Nephron (organoid): ENCODE measurements at regions not wholly inside any gene's neighbourhood (a gene's known extent, or its start where the extent isn't known, plus 50 kb on each side); places are given as distances from the start of the nearest gene placed in this dataset.

Source experiments
- H3K27ac Mint-ChIP-seq, 3 experiments: 2 replicates each; pipeline ENCODE4 v1.8.0; 2020; ENCODE audit warnings: mixed read lengths in 3 of 3, mild to moderate bottlenecking in 2 of 3, moderate library complexity in 1 of 3
- H3K27me3 Mint-ChIP-seq: 2 replicates; pipeline ENCODE4 v1.8.0; 2021; ENCODE audit warnings: low read depth, mild to moderate bottlenecking, moderate library complexity, mixed read lengths
- H3K36me3 Mint-ChIP-seq: 2 replicates; pipeline ENCODE4 v1.8.0; 2020; ENCODE audit warnings: low read depth, mixed read lengths
- H3K4me1 Mint-ChIP-seq: 2 replicates; pipeline ENCODE4 v1.8.0; 2020; ENCODE audit warnings: mixed read lengths
- H3K4me3 Mint-ChIP-seq, 3 experiments: 2 replicates each; pipeline ENCODE4 v1.8.0; 2020; ENCODE audit warnings: mild to moderate bottlenecking in 3 of 3, mixed read lengths in 3 of 3, moderate library complexity in 2 of 3
- H3K9me3 Mint-ChIP-seq: 2 replicates; pipeline ENCODE4 v1.8.0; 2020; ENCODE audit warnings: mixed read lengths
- TF ChIP-seq, protein P1 (sequence below), 3 experiments: fragments of 200-600 bp; sonication (generic); IDR thresholded peaks; one replicate each; pipeline ENCODE4 v1.5.0; 2021; ENCODE audit warnings: antibody characterized with exemption in 3 of 3; ENCODE audit not compliant: unreplicated experiment in 3 of 3

- Mint-ChIP-seq H3K4me1 (peaks cover 4% of the 10 kb centered on the region), H3K27me3 (peaks cover 17% of the 10 kb centered on the region), H3K27ac (no peak overlapping the region)
Observed at GRCh38 chr14:97415907-97416306, 618.7 kb downstream of the VRK1 start.

GRCh38 chr14:97416550-97416949 lies 619.4 kb downstream of the VRK1 start:
- Mint-ChIP-seq H3K36me3 (no peaks in the 10 kb centered on the region), H3K4me1 (peaks cover 4% of the 10 kb centered on the region), H3K4me3 (no peak overlapping the region), H3K9me3 (no peaks in the 10 kb centered on the region), H3K27me3 (peaks cover 17% of the 10 kb centered on the region), H3K27ac (no peak overlapping the region)
- TF ChIP-seq, protein P1, sequence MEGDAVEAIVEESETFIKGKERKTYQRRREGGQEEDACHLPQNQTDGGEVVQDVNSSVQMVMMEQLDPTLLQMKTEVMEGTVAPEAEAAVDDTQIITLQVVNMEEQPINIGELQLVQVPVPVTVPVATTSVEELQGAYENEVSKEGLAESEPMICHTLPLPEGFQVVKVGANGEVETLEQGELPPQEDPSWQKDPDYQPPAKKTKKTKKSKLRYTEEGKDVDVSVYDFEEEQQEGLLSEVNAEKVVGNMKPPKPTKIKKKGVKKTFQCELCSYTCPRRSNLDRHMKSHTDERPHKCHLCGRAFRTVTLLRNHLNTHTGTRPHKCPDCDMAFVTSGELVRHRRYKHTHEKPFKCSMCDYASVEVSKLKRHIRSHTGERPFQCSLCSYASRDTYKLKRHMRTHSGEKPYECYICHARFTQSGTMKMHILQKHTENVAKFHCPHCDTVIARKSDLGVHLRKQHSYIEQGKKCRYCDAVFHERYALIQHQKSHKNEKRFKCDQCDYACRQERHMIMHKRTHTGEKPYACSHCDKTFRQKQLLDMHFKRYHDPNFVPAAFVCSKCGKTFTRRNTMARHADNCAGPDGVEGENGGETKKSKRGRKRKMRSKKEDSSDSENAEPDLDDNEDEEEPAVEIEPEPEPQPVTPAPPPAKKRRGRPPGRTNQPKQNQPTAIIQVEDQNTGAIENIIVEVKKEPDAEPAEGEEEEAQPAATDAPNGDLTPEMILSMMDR (IDR thresholded peaks at IDR 0.05; ENCODE audit: unreplicated experiment in 3 of 3) = no peak

More at GRCh38 chr14:97415907-97416306, 618.7 kb downstream of the VRK1 start:
- Mint-ChIP-seq H3K4me3 (no peak overlapping the region), H3K9me3 (no peaks in the 10 kb centered on the region), H3K36me3 (no peaks in the 10 kb centered on the region)
- TF ChIP-seq, protein P1 (IDR thresholded peaks at IDR 0.05; ENCODE audit: unreplicated experiment in 3 of 3) = no peak

DNA sequence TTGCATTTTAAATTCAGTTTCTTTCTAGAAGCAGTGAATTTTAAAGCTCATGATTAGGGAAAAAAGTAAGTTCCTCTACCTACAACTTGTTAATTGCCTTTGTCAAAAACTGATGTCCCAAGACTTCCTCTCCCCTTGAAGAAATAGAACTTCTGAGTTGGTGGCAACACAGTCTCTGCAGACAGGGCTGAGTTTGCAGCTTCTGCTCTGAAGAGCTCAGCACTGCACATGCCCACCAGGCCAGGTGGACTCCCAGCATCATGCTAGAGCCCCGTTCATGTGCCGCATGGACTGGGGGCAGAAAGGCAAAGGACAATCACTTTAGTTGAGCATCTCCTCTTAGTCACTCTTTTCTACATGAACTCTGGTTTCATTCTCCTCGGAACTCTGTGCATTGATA lies 620.1 kb downstream of the VRK1 start:
- peaks cover 4% of the 10 kb centered on the region for H3K4me1 Mint-ChIP-seq
- H3K36me3 Mint-ChIP-seq = no peaks in the 10 kb centered on the region
- no peaks in the 10 kb centered on the region for H3K9me3 Mint-ChIP-seq
- no peak overlapping the region for H3K4me3 Mint-ChIP-seq
- peaks cover 18% of the 10 kb centered on the region for H3K27me3 Mint-ChIP-seq
- no peak overlapping the region for H3K27ac Mint-ChIP-seq
- TF ChIP-seq, protein P1 (IDR thresholded peaks at IDR 0.05; ENCODE audit: unreplicated experiment in 3 of 3) = no peak

DNA sequence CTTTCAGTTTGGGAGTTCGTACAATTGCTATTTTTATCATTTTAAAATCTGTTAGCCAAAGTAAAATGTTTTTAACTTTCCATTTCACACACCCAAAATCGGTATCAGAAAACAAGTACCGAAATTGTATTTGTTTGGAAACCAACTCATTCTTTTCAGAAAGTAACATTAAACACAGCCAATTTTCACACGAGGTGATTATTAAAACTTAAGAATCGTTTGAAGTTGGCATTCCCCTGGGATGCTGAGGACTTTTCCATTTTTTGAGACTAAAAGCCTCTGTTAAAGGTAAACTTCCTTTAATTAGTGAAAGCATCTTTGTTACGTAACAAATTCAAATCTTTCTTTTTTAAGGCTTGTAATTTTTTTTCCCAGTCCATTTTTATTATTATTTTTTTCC lies 623.0 kb downstream of the VRK1 start:
- no peak overlapping the region for H3K4me3 Mint-ChIP-seq
- H3K27me3 Mint-ChIP-seq = peaks cover 24% of the 10 kb centered on the region
- H3K9me3 Mint-ChIP-seq = no peaks in the 10 kb centered on the region
- no peaks in the 10 kb centered on the region for H3K4me1 Mint-ChIP-seq
- H3K36me3 Mint-ChIP-seq = no peaks in the 10 kb centered on the region
- H3K27ac Mint-ChIP-seq = no peak overlapping the region
- TF ChIP-seq, protein P1 (IDR thresholded peaks at IDR 0.05; ENCODE audit: unreplicated experiment in 3 of 3) = no peak

DNA sequence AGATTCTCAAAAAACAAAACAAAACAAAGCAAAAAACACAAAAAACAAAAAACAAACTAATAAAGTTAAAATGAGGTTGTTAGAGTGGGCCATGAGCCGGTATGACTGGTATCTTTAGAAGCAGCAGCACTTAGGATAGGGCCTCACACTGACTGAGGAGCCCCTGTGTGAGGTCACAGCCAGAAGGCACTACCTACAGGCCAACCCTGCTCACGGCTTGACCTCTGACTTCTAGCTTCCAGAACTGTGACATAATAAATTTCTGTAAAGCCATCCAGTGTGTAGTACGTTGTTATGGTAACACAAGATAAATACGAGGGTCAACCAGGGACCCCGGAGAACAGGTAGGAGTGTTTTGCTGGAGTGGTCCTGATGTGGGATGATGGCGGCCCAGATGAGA lies 629.6 kb downstream of the VRK1 start:
- Mint-ChIP-seq H3K4me3 (no peak overlapping the region), H3K36me3 (no peaks in the 10 kb centered on the region), H3K27me3 (peaks cover 37% of the 10 kb centered on the region), H3K4me1 (no peaks in the 10 kb centered on the region), H3K27ac (no peak overlapping the region), H3K9me3 (no peaks in the 10 kb centered on the region)
- TF ChIP-seq, protein P1 (IDR thresholded peaks at IDR 0.05; ENCODE audit: unreplicated experiment in 3 of 3) = no peak

GRCh38 chr14:97428808-97429440 lies 631.7 kb downstream of the VRK1 start:
- Mint-ChIP-seq H3K4me1 (no peaks in the 10 kb centered on the region), H3K4me3 (no peak overlapping the region), H3K36me3 (no peaks in the 10 kb centered on the region), H3K27me3 (peaks cover 37% of the 10 kb centered on the region), H3K27ac (no peak overlapping the region), H3K9me3 (no peaks in the 10 kb centered on the region)
- TF ChIP-seq, protein P1 (IDR thresholded peaks at IDR 0.05; ENCODE audit: unreplicated experiment in 3 of 3) = no peak
